ENCODE measurements at regions not wholly inside any gene's neighbourhood (a gene's known extent, or its start where the extent isn't known, plus 50 kb on each side); places are given as distances from the start of the nearest gene placed in this dataset.
"Not testable (repeated sequence)": the region's sequence is repeated elsewhere in the genome, so short reads cannot be mapped to it uniquely, and the experiment has no call there.

DNA sequence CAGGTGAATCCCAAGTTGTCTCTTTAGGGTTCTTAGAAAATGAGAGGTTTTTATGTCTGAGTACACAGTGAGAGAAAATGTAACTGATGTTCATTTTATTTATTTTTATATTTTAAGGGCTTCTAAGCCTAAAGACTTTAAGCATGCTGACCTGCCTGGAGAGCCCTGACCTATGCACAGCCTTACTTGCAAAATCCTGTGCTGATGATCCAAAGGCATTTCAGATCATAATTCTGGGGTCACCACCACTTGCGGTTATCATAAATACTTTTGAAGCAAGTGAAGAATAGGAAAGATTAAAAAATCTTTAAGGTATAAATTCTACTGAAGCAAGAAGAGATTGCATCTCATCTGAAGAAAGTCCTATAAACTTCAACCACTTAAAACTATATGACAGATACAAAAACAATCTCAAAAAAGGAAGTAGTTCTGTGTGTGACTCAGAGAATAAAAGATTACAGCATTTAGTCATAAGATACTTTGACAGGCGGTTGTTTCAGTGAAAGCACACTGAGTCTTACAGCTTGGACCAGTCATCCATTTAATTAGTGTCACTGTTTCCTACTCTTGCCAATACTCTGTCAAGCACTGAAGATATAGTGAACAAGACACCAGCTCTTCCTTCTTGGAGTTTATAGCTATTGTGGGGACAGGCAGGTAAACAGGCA lies 245.2 kb upstream of the DIPK2B start:
- no peak for DNase-seq

DNA sequence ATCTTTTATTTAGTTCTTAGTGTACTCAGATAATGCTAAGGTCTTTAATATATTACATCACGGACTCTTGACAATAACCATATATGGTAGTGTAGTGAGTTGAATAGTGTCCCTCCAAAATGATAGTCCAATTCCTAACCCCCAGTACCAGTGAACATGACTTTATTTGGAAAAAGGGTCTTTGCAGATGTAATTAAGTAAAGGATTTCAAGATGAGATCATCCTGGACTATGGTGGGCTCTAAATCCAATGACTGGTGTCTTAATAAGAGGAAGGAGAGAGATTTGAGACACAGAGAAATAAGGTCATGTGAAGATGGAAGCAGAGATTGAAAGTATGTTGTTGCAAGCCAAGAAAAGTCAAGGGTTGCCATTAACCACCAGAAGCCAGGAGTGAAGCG lies 236.5 kb upstream of the DIPK2B start:
- no peak for DNase-seq

DNA sequence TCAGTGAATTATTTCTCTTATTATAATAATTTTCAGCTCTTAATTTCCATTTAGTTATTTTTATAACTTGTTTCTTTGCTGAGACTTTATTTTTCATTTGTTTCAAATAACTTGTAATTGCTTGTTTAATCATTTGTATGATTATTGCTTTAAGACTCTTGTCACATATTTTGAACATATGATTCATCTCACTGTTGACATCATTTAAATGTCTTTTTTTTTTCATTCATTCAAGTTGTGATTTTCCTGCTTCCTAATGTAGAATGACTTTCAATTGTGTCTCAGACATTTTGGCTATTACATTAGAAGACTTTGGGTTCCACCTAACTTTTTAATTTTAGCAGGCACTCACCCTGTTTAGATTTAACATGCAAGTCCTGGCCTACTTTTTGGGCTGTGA lies 234.8 kb upstream of the DIPK2B start:
- DNase-seq = no peak

DNA sequence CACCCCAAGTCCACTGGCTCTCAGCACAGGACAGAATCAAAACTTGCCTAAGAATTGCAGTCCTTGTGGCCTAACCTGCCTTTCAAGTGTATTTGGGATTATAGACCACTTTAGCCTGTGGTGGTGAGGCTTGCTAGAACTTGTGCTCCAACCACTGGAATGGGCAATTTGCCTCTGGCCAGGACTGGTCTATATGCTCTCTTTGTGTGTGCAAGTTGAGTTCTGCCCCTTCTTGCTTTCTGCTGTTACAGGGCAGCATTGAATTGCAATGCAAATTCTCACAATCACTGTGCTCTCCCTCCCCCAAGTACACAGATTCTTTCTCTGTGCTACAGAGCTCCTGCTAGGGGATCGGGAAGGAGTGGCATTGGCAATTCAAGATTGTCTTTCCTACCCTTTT lies 233.6 kb upstream of the DIPK2B start:
- DNase-seq = no peak

DNA sequence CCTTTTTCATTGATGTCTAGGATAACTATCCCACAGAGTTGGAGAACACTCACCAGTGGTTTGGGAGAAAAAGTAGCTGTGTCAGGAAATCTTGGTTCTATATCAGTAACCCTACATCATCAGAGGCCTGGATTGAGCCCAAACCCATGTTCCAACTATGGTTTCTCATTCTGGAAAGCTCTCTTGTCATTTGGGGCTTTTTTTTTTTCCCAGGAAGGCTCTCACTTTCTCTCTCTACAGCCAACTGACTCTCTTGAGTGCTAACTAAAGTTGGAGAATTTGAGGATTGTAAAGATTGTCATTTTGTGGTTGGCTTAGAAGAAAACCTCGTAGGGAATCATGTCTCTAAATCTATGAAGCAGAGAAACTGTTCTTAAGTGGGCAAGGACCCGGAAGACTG lies 228.2 kb upstream of the DIPK2B start:
- no peak for DNase-seq

DNA sequence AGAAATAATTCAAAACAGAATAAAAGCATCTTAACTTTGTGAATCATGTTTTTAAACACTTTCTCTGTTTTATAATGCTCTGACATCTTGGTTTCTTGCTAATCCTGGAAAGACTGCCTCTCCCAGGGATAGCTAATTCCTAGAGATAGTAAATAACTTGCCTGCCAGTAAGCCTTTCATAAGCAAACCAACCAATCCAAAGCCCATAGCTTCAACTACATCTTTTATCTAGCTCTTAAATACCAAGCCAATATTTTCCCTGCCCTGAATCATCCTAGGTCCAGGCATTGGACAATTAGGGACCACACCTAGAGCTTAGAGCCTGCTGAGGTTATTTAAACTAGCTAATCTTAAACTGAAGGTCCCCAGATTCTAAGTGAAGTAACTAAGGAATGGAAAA lies 223.7 kb upstream of the DIPK2B start:
- DNase-seq = no peak

DNA sequence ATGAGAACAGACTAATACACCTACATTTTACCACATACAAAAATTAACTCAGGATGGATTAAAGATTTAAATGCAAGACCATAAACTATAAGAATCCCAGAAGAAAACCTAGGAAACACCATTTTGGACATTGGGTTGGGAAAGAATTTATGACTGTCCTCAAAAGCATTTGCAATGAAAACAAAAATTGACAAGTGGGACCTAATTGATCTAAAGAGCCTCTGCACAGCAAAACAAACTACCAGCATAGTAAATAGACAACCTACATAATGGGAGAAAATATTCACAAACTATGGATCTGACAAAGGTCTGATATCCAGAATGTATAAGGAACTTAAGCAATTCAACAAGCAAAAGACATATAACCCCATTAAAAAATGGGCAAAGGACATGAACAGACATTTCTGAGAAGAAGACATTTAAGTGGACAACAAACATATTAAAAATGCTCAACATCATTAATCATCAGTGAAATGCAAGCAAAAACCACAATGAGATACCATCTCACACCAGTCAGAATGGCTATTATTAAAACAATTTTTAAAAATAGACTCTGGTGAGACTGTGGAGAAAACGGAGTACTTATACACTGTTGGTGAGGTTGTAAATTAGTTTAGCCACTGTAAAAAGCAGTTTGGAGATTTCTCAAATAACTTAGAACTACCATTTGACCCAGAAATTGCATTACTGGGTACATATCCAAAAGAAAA lies 221.7 kb upstream of the DIPK2B start:
- no peak for DNase-seq

DNA sequence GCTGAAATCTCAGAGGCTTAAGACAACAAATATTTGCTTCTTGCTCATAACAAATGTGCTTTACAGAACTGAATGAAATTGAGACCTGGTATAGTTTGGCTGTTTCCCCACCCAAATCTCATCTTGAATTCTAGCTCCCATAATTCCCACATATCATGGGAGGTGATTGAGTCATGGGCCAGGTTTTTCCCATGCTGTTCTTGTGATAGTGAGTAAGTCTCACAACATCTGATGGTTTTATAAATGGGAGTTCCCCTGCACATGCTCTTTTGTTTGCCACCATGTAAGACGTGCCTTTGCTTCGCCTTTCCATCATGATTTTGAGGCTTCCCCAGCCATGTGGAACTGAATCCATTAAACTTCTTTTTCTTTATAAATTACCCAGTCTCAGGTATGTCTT lies 221.1 kb upstream of the DIPK2B start:
- DNase-seq = no peak

DNA sequence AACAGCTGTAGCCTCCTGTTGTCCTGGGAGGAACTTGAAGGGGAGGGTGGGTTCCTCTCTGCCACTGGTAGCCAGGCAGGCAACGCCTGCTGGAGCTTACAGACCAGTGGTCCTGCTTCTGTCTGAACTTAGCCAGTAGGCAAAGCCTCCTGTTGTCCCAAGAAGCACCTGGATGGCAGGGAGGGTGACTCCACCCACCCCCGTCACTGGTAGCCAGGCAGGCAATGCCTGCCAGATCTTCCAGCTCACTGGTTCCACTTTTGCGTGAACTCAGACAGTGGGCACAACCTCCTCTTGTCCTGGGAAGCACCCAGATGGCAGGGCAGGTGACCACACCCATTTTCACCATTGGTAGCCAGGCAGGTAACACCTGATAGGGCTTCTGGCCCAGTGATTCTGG lies 203.5 kb upstream of the DIPK2B start:
- no peak for DNase-seq

DNA sequence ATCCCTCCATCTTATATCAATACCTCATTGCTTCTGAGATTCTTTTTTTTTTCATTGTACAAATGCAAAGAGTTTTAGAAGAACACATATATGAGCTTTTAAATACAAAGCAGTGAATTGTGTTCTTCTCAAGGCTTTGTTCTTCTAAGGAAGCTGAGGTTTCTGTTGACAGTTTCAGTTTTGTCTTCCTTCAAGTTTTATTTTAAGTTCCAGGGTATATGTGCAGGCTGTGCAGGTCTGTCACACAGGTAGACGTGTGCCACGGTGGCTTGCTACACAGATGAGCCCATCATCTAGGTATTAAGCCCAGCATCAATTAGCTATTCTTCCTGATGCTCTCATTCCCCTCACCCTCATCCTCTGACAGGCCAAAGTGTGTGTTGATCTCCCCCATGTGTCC lies 201.2 kb upstream of the DIPK2B start:
- DNase-seq = no peak

DNA sequence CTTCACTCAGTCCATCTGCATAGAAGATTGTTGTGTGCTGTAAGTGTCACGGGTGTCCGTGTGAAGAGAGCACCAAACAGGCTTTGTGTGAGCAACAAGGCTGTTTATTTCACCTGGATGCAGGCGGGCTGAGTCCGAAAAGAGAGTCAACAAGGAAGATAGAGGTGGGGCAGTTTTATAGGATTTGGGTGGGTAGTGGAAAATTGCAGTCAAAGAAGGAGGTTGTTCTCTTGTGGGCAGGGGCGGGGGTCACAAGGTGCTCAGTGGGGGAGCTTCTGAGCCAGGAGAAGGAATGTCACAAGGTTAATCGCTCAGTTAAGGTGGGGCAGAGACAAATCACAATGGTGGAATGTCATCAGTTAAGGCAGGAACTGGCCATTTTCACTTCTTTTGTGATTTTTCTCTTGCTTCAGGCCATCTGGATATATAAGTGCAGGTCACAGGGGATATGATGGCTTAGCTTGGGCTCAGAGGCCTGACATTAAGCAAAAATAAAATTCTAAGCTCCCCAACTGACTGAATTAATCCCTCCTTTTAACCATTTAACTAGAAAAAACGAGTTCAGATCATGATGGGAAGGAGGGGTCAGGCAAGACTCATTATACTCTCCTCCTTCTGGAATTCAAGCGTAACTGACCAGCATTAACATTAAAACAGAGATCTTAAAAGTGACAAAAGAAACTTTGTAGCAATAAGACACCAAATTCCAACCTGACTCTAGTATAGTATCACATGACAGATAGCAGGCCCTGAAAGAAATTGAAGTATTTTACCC lies 200.5 kb upstream of the DIPK2B start:
- not testable (repeated sequence) for DNase-seq

DNA sequence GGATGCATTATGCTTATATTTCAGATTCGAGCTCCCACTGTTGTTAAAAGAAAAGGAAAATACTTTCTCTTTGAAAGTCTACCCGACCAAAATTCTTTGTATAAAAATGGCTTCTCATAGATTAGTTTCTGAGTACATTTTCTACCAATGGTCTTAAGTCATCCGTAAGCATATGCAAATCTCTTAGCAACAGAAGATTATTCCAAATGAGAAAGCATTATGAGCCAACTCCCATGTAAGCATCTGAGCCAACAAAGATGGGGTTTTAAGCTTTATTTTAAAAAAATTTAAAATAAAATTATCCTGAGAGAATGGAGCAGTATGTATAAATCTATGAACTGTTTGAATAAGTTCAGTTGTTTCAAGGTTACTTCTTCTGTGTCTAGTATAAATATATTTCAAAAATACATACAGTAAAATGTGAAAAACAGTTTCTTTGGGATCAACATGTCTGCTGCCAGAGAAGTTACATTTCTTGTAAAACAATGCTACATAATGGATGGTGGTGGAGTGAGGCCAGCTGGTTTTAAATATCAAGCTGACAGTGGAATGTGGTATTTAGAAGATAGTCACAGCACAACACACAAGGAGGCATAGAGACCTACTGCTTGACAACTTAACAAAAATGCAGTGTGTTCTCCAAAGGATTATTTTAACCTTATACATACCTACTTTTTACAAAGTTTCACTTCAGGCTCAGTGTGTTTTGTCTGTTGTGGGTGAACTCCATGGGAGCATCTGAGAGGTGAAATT lies 199.5 kb upstream of the DIPK2B start:
- no peak for DNase-seq

DNA sequence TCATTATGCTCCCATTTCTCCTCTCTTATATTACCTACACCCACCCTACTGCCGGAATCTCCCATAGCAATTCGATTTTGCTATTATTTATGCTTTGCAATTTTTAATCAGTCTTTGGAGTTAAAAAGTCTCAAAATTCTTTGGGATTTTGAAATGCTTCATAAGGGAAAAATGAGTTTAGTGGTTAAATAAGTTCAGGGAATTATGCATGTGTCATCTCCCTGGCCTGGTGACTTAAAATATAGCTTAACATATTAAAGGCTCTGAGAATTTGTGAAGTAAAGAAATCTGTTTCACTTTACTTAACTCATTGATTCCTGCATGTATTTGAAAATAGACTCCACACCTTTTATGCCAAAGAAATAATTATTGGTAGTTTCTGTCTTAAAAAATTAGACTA lies 185.1 kb upstream of the DIPK2B start:
- no peak for DNase-seq

DNA sequence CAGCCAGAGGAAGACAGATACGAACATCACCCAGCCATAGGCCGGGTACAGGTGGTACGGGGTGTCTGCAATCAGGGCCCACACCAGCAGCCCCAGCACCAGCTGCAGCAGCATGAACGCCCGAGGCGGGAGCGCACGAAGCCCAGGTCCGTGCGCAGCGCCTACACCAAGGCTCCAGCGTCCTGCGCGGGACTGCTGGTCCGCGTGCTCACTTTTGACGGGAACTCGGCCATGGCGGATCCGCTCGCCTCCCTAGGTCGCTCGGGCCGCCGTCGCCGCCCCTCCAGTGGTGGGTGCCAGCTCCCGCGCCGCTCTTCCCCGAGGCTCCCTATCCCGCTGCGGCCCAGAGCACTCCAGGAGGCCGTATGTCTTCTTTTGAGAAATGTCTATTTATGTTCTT lies 181.2 kb upstream of the DIPK2B start:
- DNase-seq = no peak

DNA sequence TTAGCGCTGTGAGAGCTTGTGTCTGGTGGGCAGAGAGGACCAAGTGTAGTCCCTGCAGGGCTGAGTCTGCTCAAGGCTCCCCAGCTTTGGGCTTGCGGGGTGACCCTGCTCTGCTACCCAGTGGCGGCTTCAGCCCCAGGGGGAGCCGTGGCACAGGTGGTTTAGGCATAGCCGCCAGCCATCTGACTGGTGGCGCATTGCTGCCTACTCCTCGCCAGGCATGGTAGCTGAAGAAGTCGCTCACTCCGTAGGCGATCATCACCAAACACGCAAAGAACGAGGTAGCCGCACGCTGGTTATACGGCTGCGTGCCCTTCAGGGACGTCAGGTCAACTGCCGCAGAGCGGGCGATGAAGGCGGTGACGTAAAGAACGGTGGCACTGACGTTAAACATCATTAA lies 180.7 kb upstream of the DIPK2B start:
- DNase-seq = no peak

DNA sequence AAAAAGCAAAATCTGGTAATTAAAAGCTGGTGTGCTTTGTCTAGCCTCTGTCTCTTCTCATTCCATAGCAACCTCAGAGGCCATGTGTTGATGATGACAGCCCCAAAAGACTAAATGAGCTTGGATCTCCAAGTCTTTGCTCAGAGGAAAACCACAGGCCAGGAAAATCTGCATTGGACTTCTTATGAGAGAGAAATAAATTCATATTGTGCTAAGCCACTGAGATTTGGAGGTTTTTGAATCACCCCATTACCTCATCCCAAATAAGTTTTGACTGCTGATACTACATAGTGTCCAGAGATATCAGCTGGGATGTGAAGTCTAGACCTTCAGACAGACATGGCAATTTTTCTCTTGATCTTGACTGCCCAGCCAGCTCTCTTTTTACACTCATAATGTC lies 178.6 kb upstream of the DIPK2B start:
- DNase-seq = no peak

DNA sequence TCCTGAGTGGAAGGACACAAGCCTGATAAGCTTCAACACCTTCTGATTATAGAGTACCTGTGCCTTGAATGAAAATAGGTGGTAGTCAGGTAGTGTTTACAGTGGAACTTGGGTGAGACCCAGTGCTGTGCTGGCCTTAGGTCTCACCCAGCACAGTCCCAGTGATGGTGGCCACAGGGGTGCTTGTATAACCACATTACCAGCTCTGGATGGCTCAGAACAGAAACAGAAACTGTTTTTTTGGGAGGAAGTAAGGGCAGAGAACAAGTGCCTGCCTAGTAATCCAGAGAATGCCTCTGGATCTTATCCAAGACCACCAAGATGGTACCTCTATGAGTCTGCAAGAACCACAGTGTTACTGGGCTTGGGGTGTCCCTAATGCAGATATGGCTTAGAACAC lies 171.5 kb upstream of the DIPK2B start:
- no peak for DNase-seq

DNA sequence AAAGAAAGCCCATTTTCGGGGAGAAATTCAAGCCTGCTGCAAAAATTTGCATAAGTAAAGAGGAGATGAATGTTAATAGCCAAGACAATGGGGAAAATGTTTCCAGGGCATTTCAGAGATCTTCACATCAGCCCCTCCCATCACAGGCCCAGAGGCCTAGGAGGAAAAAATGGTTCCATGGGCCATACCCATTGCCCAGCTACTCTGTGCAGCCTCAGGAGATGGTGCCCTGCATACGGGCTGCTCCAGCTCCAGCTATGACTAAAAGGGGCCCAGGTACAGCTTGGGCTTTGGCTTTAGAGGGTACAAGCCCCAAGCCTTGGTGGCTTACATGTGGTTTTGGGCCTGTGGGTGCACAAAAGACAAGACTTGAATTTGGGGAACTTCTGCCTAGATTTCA lies 168.0 kb upstream of the DIPK2B start:
- no peak for DNase-seq

DNA sequence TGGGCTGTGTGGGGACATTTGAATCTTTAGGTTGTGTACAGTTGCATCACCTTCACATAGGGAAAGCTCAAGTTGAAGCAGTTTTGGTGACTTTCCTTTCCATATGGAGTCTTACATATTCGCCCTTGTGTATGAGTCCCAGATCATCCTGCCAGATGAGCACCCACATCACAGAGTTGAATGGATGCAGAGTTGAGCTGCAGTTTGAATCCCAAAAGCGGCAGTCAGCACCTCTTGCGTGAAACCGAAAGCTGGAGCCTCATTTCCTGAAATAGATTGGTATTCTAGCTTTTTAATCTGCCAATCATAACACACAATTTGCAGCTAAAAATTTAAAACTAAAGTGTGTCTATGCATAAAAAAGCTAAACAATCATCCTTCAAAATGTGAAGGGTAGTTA lies 162.9 kb upstream of the DIPK2B start:
- DNase-seq = no peak

DNA sequence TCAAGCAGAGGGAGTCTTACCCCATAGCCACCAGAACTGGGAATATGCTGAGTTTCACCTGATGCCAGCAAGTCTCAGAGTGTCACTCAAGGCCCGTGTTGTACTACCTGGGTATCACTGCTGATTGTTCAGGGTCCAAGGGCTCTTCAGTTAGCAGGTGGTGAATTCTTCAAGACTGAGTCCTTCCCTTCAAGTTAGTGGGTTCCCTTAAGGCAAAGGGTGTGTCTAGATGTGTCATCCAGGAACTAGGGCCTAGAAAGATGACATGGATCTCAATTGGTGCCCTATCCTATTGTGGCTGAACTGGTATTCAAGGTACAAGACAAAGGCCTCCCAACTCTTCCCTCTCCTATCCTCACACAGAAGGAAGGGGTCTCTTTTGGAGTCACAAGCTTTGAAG lies 159.9 kb upstream of the DIPK2B start:
- DNase-seq = no peak

DNA sequence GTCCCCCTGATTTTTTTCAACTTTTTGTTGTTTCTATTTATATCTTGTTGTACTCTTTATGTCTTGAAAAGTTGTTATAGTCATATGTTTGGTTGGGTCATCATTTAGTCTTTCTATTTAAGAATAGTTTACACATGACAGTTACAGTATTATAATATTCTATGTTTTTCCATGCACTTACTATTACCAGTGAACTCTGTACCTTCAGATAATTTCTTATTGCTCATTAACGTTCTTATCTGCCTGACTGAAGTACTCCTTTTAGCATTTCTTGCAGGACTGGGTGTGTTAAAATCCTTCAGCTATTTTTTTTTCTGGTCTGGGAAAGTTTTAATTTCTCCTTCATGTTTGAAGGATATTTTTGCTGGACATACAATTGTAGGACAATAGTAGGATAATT lies 157.7 kb upstream of the DIPK2B start:
- DNase-seq = no peak

DNA sequence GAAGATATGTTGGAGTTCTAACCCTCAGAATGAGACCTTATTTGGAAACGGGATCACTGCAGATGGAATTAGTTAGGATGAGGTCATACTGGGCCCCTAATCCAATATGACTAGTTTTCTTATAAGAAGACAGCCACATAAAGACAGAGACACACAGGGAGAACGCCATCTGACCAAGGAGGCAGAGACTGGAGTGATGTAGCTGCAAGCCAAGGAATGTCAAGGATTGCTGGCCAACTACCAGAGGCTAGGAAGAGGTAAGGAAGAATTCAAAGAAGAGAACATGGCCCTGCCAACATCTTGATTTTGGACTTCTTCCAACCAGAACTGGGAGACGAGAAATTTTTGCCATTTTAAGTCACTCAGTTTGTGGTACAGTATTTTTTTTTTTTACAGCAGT lies 152.8 kb upstream of the DIPK2B start:
- DNase-seq = no peak

DNA sequence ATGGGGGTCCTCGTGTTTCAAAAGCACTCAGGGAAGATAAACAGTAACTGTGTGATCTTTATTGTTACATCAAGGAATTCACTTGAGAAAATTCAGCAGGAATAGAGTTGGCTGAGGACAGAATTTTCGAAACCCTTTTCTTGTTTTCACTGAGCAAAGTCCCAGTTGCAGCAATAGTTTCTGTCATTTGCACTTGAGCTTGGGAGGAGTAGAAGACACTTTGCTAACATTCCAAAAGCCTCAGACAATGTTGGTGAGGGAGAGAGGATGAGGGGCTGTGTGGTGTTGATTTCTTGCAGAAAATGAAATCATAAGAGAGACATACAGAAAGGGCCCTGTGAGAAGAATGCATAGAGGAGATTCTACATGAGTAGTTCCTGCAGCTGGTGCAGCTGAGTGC lies 151.9 kb upstream of the DIPK2B start:
- DNase-seq = no peak

DNA sequence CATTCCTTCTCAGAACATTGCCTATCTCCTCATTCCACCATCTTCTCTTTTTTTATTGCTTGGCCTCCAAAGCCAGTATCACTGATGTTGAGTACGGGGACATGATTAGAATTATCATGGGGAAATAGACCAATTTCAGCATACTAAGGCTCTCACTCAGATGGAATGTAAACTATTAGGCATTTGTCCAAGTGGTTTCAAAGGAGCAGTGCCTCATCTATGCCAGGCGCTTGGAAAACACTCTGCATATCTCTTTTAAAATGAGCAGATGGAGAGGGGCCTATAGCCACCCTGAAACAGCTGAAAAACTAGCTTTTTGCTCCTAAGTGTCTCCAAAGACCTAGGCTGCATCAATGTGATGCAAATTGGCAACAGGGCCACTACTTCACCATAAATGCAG lies 150.8 kb upstream of the DIPK2B start:
- no peak for DNase-seq
